GM12892 (cell line): ENCODE measurements at regions not wholly inside any gene's neighbourhood (a gene's known extent, or its start where the extent isn't known, plus 50 kb on each side); places are given as distances from the start of the nearest gene placed in this dataset.
"Not testable (repeated sequence)": the region's sequence is repeated elsewhere in the genome, so short reads cannot be mapped to it uniquely, and the experiment has no call there.

Experiments
- DNase-seq: peaks from one replicate; pipeline ENCODE4 v3.0.0; 2011; ENCODE audit not compliant: insufficient read length
- FAIRE-seq: peaks from 2 replicates; lab custom pipeline; 2011; peaks lifted over from hg19 to GRCh38; lab: Jason Lieb, UNC
- POLR2A ChIP-seq: IDR thresholded peaks from 2 replicates; pipeline ENCODE4 v1.6.1; 2011; ENCODE audit warnings: low read depth, low read length, control low read depth
- POLR2AphosphoS5 ChIP-seq: IDR thresholded peaks from 2 replicates; pipeline ENCODE4 v1.6.1; 2011; ENCODE audit warnings: low read depth, low read length, control low read depth
- TAF1 ChIP-seq: IDR thresholded peaks from 2 replicates; pipeline ENCODE4 v1.6.1; 2011; ENCODE audit warnings: low read depth, mild to moderate bottlenecking, control low read depth, low read length, borderline replicate concordance

GRCh38 chr5:28707706-28708105 lies 1669.3 kb upstream of the CDH9 start:
- TF ChIP-seq POLR2AphosphoS5 (no peak), POLR2A (no peak), TAF1 (no peak)
- no peak for FAIRE-seq
- DNase-seq = no peak

GRCh38 chr5:28703651-28704260 lies 1665.4 kb upstream of the CDH9 start:
- FAIRE-seq (no peak), DNase-seq (no peak)
- TF ChIP-seq TAF1 = no peak

- FAIRE-seq = no peak
- TF ChIP-seq TAF1 (no peak), POLR2A (no peak), POLR2AphosphoS5 (no peak)
- no peak for DNase-seq
Observed at GRCh38 chr5:28691526-28691925, 1653.1 kb upstream of the CDH9 start.

DNA sequence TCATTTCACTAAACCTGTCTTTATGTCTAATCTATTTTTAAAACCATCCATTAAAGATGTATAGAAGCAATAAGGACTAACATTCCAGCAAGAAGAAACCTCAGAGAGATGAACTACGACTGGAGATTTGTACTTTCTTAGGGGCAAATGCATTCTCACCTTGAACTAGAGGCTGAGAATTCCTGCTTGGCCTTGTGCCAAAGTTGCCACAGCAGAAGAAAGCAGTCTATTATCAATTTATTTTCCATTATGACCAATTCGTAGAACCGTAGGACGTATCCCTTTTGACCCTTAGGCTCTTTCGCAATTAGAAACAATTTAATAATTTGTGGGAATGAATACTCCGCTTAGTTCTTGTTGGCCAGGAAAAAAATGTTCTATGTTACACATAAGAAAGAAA lies 1647.4 kb upstream of the CDH9 start:
- TF ChIP-seq POLR2A = no peak
- TF ChIP-seq TAF1 = no peak
- no peak for TF ChIP-seq POLR2AphosphoS5
- FAIRE-seq = no peak
- DNase-seq = no peak

DNA sequence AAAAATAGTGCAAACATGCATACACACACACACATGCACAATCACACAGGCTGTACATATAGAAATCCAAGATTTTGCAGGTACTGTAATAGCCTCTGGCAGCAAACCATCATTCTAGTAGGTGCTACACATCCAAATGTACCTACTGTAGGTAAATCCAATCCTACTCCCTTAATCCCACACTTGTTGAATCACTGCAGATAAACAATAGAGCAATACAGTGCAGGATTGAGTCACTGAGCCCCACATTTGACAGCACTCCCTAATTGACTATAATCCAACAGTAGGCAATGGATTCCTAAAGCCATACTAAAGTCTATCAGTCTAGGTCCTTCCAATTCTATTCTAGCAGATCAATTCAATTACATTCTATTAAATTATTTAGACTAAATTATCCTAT lies 1640.5 kb upstream of the CDH9 start:
- FAIRE-seq = no peak
- DNase-seq = no peak
- TF ChIP-seq POLR2AphosphoS5 = no peak
- no peak for TF ChIP-seq POLR2A
- no peak for TF ChIP-seq TAF1

DNA sequence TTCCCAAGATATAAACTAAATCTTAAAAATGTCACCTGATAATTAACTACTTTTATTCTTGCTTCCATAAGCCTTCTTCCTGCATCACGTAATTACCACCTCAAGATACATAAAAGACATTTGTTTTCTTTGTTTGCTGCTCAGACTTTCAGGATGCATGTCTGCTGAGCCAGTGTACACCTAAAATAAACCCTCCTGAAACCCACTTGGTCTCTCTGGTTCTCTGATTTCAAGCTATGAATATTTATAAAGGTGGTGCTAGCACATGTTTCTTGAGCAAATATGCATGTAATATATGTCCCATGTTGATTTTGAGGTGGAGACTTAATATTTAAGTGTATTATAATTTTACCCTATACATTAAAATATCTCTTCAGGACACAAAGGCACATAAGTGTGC lies 1627.7 kb upstream of the CDH9 start:
- no peak for DNase-seq
- no peak for FAIRE-seq
- no peak for TF ChIP-seq POLR2A
- TF ChIP-seq TAF1 = no peak
- TF ChIP-seq POLR2AphosphoS5 = no peak

DNA sequence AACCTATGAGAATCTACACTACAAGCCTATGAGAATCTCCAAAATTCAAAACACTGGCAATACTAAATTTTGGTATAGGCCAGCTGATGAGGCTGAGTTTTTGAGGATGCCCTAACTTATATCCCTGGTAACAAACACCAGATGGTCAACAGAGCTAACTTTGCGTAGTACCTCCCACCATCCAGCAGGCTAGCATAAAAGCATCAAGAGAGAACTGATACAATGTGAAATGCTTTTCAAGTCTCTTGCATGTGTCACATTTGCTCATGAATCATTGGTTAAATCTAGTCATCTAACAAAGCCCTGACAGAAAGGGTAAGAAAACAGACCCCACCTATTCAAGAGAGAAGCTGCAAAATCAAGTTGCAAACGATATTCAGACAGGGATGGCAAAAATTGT lies 1609.7 kb upstream of the CDH9 start:
- DNase-seq (no peak), FAIRE-seq (no peak)
- no peak for TF ChIP-seq POLR2AphosphoS5
- TF ChIP-seq TAF1 = no peak
- TF ChIP-seq POLR2A = no peak

- no peak for DNase-seq
- no peak for TF ChIP-seq TAF1
- no peak for TF ChIP-seq POLR2AphosphoS5
- TF ChIP-seq POLR2A = no peak
- FAIRE-seq = no peak
Observed at GRCh38 chr5:28632607-28633006, 1594.2 kb upstream of the CDH9 start.

GRCh38 chr5:28603869-28604268 lies 1565.5 kb upstream of the CDH9 start:
- no peak for FAIRE-seq

GRCh38 chr5:28602429-28602828 lies 1564.0 kb upstream of the CDH9 start:
- TF ChIP-seq POLR2AphosphoS5 (no peak), TAF1 (no peak), POLR2A (no peak)
- FAIRE-seq (no peak), DNase-seq (no peak)

More at GRCh38 chr5:28603869-28604268, 1565.5 kb upstream of the CDH9 start:
- TF ChIP-seq TAF1 (no peak), POLR2A (no peak), POLR2AphosphoS5 (no peak)
- no peak for DNase-seq

GRCh38 chr5:28596707-28597106 lies 1558.3 kb upstream of the CDH9 start:
- FAIRE-seq, DNase-seq: not testable (repeated sequence)

DNA sequence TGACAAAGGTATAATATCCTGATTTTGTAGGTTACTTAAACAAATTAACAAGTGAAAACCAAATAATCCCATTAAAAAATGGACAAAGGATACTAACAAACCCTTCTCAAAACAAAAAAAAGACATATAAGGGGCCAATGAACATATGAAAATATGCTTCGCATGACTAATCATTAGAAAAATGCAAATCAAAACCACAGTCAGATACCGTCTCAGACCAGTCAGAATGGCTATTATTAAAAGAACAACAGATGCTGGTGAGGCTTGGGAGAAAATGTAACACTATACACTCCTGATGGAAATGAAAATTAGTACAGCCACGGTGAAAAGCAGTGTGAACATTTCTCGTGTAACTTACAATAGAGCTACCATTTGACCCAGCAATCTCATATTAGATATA lies 1542.2 kb upstream of the CDH9 start:
- TF ChIP-seq POLR2AphosphoS5 (no peak), TAF1 (no peak), POLR2A (no peak)
- DNase-seq = no peak
- FAIRE-seq = no peak

GRCh38 chr5:28576022-28576421 lies 1537.6 kb upstream of the CDH9 start:
- FAIRE-seq = no peak
- no peak for DNase-seq
- TF ChIP-seq TAF1 (no peak), POLR2A (no peak), POLR2AphosphoS5 (no peak)
